GM18907 (cell line): ENCODE measurements at regions not wholly inside any gene's neighbourhood (a gene's known extent, or its start where the extent isn't known, plus 50 kb on each side); places are given as distances from the start of the nearest gene placed in this dataset.
"Not testable (repeated sequence)": the region's sequence is repeated elsewhere in the genome, so short reads cannot be mapped to it uniquely, and the experiment has no call there.

Experiments
- ATAC-seq: cut with Tn5 transposase; IDR thresholded peaks from one replicate; pipeline ENCODE4 v1.9.1; 2021; ENCODE audit warnings: mild to moderate bottlenecking, moderate library complexity; ENCODE audit not compliant: unreplicated experiment

- no peak for ATAC-seq
These were observed 393.2 kb upstream of the HS3ST1 start for GRCh38 chr4:11821772-11822430.

DNA sequence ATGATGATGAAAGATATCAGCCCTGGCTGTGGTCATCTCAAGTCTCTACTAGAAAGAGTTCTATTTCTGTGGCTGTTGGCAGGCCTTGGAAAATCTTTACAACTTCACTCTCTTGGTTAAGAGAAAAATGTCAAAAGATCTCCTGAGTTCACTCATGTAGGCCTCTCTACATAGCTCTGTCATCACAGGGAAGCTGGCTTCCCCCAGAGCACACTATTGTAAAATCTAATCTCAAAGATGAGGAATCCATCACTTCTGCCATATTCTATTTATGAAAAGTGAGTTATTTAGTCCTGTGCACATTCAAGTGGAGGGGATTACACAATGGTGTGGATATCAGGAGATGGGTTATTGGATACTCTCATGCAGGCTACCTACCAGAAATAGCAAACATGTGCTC, 388.4 kb upstream of the HS3ST1 start:
- ATAC-seq: no peak

DNA sequence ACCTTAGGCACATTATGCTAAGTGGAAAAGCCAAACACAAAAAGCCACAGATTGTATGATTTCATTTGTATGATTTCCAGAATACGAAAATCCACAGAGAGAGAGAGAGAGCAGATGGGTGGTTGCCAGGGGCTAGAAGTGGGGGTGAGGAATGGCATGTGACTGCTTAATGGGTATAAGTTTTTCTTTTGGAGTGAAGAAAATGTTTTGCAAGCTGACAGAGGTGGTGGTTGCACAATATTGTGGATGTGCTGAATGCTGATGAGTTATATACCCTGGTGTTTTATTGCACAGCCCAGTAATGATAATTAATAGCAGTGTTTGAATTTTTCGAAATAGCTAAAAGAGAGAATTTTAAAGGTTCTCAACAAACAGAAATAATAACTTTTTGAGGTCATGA, 386.1 kb upstream of the HS3ST1 start:
- no peak for ATAC-seq

- ATAC-seq: no peak
These were observed 385.3 kb upstream of the HS3ST1 start for GRCh38 chr4:11813951-11814446.

- not testable (repeated sequence) for ATAC-seq
These were observed 382.8 kb upstream of the HS3ST1 start for GRCh38 chr4:11811521-11811920.

- no peak for ATAC-seq
These were observed 377.1 kb upstream of the HS3ST1 start for GRCh38 chr4:11805842-11806241.

GRCh38 chr4:11801466-11802446, 373.1 kb upstream of the HS3ST1 start:
- ATAC-seq: no peak

- ATAC-seq: no peak
These were observed 370.5 kb upstream of the HS3ST1 start for GRCh38 chr4:11799196-11799595.

GRCh38 chr4:11791797-11792196, 363.1 kb upstream of the HS3ST1 start:
- no peak for ATAC-seq

DNA sequence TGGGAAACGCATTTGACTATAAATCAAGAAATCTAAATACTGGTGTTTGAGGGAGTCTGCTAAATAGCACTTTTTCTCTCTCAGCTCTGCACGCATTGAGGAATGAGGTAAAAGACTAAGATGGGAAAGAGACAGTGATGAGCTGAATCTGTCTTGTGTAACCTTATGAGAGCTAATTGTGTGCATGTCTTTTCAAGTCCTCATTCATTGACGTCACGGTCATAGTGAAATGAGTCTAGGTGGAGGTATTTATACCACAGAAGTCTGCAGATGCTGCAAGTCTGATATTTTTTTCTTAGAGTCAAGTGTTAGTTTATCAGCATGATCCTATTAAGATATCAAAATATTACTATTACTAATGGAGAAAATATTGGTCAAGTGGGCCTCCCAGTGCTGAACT, 361.5 kb upstream of the HS3ST1 start:
- ATAC-seq: no peak

GRCh38 chr4:11783588-11783987, 354.9 kb upstream of the HS3ST1 start:
- no peak for ATAC-seq

DNA sequence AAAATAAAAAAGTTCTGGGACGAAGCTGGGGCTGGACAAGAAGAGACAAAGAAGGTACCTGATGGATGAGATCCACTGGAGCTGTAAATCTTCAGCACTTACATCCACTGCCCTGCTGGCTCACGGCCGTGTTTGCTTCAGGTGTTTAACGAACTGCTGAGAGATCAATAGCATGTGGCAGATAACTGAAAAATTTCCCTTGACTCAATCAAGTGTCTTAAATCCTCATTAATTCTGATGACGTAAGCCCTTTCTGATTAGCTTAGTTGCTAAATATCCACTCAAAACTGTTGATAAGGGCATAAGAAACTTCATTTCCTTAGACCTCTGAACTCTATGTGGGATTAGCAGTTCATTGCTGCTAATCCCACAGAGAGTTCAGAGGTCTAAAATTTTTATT, 354.2 kb upstream of the HS3ST1 start:
- ATAC-seq: no peak

DNA sequence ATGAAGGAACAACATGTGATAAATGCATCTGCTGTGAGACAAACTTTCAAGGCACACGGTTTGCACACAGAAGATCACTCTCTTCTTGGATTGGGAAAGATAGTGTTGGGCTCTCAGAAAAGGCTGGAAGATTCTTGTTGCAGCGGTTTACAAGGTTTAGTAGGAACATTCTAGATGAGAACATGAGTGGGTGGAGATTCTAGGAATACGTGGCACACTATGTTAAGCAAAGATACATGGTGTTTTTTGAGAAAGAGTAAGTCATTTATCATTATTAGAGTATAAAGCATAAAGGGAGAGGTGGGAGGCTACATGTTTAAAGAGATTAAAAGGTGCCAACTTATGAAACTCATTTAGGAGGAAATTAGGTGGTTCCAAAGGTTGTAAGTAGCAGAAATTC, 348.8 kb upstream of the HS3ST1 start:
- ATAC-seq: no peak

DNA sequence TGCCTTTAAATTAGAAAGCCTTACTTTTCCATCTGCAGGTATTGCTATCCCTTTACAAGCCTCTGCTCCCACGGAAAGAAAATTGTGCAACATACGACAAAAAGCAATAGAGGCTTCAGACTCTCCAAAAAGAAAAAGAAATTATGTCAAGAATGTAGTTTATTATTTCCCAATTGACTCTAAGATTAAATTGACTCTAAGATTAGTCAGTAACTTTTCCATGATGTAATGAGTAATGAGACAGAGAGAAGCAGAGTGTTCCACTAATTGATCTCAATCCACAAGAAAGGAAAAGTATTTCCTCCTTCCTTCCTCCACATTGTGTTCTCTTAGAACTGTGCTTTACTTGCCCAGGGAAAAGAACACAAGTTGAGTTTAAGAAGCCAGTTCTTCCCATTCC, 345.7 kb upstream of the HS3ST1 start:
- ATAC-seq: no peak

GRCh38 chr4:11773798-11774197, 345.1 kb upstream of the HS3ST1 start:
- ATAC-seq: no peak

DNA sequence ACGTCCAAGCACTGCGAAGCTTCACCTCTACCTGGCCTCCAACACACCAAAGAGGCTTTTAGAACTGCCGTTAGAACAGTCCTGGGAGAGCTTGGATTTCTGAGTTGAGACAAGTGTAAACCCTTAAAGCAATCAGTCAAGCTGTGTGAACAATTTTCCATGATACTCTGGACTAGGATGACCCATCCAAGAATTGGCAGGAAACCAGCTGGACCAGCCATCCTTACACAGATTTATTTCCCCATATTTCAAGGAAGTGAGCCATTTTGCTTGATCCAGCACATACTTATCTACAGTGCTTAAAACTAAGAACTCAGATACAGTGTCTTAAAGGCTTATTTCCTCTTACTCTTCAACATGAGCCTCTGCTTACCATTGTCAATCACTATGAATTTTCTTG, 340.7 kb upstream of the HS3ST1 start:
- no peak for ATAC-seq

DNA sequence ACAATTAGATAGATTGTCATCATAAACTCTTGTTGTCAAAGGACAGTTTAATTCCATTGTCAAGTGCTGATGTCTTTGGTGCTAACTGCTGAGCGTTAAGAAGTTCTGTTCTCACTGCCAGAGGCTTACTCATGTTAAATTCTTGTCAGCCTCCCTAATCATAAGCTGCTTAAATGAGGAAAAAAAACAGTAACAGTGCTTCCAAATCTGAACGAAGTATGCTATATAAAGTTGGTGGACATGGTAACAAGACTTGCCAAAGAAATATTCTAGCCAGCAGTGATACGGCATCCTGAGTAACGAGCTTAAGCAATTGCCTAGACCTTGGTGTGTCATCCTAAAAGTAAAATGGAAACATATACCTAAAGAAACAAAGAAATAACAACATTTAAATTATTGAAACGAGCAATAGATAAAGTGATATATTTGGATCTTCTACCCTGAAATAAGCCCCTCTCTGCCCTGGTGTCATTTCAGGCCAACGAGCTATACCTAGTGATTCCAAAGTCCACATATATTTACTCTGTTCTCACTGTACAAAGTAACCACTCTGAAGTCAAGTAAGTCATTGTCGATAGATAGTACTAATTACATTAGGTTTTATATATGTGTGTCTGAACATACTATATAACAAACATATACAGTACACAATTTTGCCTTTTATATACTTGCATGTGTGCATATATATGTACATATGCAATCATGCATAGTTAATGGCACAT, 339.7 kb upstream of the HS3ST1 start:
- ATAC-seq: no peak

DNA sequence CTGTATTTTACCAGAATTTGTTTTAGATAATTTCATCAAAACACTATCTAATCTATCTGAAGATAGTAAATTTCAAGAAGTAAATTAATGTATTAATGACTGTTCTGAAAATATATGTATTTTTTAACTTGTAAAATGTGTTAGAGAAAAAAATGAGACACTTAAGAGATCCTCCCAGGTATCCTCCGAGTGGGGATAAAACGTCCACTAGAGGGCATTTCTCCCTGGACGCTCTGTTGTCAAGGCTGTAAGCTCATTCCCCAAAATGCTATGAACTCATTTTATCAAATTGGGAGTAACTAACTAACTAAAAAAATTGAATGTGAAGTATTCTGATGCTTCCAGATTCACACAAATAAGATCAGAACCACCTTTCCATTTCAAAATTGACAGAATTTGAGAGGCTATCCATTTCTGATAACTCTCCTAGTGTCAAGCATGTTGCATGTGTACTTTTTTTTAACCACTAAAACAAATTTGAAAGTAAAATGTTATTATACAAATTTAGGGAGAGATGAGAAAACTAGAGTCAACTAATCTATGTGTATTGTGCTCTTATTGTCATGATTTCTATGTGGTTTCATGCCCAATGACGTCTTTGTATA, 337.3 kb upstream of the HS3ST1 start:
- peak; percentile 67 for ATAC-seq

DNA sequence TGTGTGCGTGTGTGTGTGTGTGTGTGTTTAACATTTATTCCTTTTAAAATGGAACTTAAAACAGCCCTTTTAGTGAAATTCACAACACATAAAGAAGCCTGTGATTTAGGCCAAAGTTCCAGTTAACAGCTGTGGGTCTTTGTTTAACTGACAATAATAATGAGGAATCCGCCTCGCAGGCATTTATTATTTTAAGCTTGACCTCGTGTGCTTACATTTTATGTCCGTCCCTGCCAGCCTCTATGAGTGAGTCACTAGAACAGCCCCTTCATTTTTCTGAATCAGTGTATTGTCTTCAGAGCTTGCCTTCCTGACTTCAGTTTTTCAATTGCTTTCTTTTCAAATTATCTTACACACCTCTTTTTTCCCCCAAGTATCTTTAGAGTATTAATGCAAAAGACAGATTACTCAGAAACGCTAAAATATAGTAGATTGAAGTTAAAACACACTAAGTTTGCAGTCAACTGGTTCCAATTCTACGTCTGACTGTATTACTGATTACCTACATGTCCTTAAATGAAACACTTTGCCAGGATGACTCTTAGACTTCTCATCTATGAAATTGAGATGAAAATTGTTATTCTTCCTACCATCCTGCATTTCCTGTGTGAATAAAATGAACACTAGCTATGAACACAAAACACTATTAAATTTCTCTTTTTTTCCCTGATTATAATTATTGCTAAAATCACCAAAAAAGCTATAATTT, 319.6 kb upstream of the HS3ST1 start:
- no peak for ATAC-seq

- ATAC-seq: no peak
These were observed 318.0 kb upstream of the HS3ST1 start for GRCh38 chr4:11746734-11747133.
